ENCODE measurements at regions not wholly inside any gene's neighbourhood (a gene's known extent, or its start where the extent isn't known, plus 50 kb on each side); places are given as distances from the start of the nearest gene placed in this dataset.

GRCh38 chr2:204175552-204176271, 239.1 kb downstream of the ICOS start:
- peaks cover 16% of the 10 kb centered on the region for H3K27me3 ChIP-seq (ENCODE audit: insufficient read depth, low read length, poor library complexity, severe bottlenecking)
- H3K36me3 ChIP-seq (ENCODE audit: insufficient read depth, low read length): no peaks in the 10 kb centered on the region
- no peak overlapping the region for H2AFZ ChIP-seq (ENCODE audit: low read length)
- H3F3A ChIP-seq (ENCODE audit: low read depth): no peaks in the 10 kb centered on the region
- no peaks in the 10 kb centered on the region for H3K9me2 ChIP-seq (replicated peaks; ENCODE audit: low read depth, low read length)
- no peak for TF ChIP-seq CTCF (conservative IDR thresholded peaks at IDR 0.05; ENCODE audit: low read length)
- no peak for TF ChIP-seq EZH2phosphoT487 (IDR thresholded peaks at IDR 0.05; ENCODE audit: borderline replicate concordance)
- no peaks in the 10 kb centered on the region for H3K9me3 ChIP-seq (ENCODE audit: insufficient read depth, low read depth, low read length)
- no peak overlapping the region for H3K4me2 ChIP-seq (ENCODE audit: low read depth, low read length, poor library complexity, severe bottlenecking)
- H3K79me2 ChIP-seq (ENCODE audit: insufficient read depth, low read length): no peaks in the 10 kb centered on the region
- H3K9ac ChIP-seq (ENCODE audit: low read depth, low read length, poor library complexity, severe bottlenecking): no peak overlapping the region
- no peaks in the 10 kb centered on the region for H3K4me1 ChIP-seq (ENCODE audit: insufficient read depth, low read length, poor library complexity, severe bottlenecking)
- no peaks in the 10 kb centered on the region for H4K20me1 ChIP-seq (ENCODE audit: insufficient read depth, low read length, poor library complexity, severe bottlenecking)
- no peak overlapping the region for H3K4me3 ChIP-seq (ENCODE audit: low read length, poor library complexity, severe bottlenecking)

- H3K4me3 ChIP-seq (ENCODE audit: low read length, poor library complexity, severe bottlenecking): no peak overlapping the region
- no peak overlapping the region for H2AFZ ChIP-seq (ENCODE audit: low read length)
- no peaks in the 10 kb centered on the region for H3K9me2 ChIP-seq (replicated peaks; ENCODE audit: low read depth, low read length)
- H3K79me2 ChIP-seq (ENCODE audit: insufficient read depth, low read length): no peaks in the 10 kb centered on the region
- no peaks in the 10 kb centered on the region for H3K9me3 ChIP-seq (ENCODE audit: insufficient read depth, low read depth, low read length)
- peaks cover 16% of the 10 kb centered on the region for H3K27me3 ChIP-seq (ENCODE audit: insufficient read depth, low read length, poor library complexity, severe bottlenecking)
- H3K4me2 ChIP-seq (ENCODE audit: low read depth, low read length, poor library complexity, severe bottlenecking): no peak overlapping the region
- no peak for TF ChIP-seq CTCF (conservative IDR thresholded peaks at IDR 0.05; ENCODE audit: low read length)
- no peak for TF ChIP-seq EZH2phosphoT487 (IDR thresholded peaks at IDR 0.05; ENCODE audit: borderline replicate concordance)
- H3K9ac ChIP-seq (ENCODE audit: low read depth, low read length, poor library complexity, severe bottlenecking): no peak overlapping the region
- no peaks in the 10 kb centered on the region for H3K4me1 ChIP-seq (ENCODE audit: insufficient read depth, low read length, poor library complexity, severe bottlenecking)
- H4K20me1 ChIP-seq (ENCODE audit: insufficient read depth, low read length, poor library complexity, severe bottlenecking): no peaks in the 10 kb centered on the region
- no peaks in the 10 kb centered on the region for H3K36me3 ChIP-seq (ENCODE audit: insufficient read depth, low read length)
- H3F3A ChIP-seq (ENCODE audit: low read depth): no peaks in the 10 kb centered on the region
Observed at GRCh38 chr2:204176306-204176705, 239.7 kb downstream of the ICOS start.

- Histone ChIP-seq H3K36me3 (ENCODE audit: insufficient read depth, low read length) (no peaks in the 10 kb centered on the region), H3F3A (ENCODE audit: low read depth) (no peaks in the 10 kb centered on the region), H3K79me2 (ENCODE audit: insufficient read depth, low read length) (no peaks in the 10 kb centered on the region), H4K20me1 (ENCODE audit: insufficient read depth, low read length, poor library complexity, severe bottlenecking) (no peaks in the 10 kb centered on the region), H3K27me3 (ENCODE audit: insufficient read depth, low read length, poor library complexity, severe bottlenecking) (peaks cover 16% of the 10 kb centered on the region), H2AFZ (ENCODE audit: low read length) (no peak overlapping the region), H3K4me1 (ENCODE audit: insufficient read depth, low read length, poor library complexity, severe bottlenecking) (no peaks in the 10 kb centered on the region), H3K9me3 (ENCODE audit: insufficient read depth, low read depth, low read length) (no peaks in the 10 kb centered on the region), H3K4me3 (ENCODE audit: low read length, poor library complexity, severe bottlenecking) (no peak overlapping the region), H3K4me2 (ENCODE audit: low read depth, low read length, poor library complexity, severe bottlenecking) (no peak overlapping the region), H3K9me2 (replicated peaks; ENCODE audit: low read depth, low read length) (no peaks in the 10 kb centered on the region), H3K9ac (ENCODE audit: low read depth, low read length, poor library complexity, severe bottlenecking) (no peak overlapping the region)
- TF ChIP-seq CTCF (conservative IDR thresholded peaks at IDR 0.05; ENCODE audit: low read length): no peak
- TF ChIP-seq EZH2phosphoT487 (IDR thresholded peaks at IDR 0.05; ENCODE audit: borderline replicate concordance): no peak
Observed at GRCh38 chr2:204177251-204177976, 240.9 kb downstream of the ICOS start.
